ENCODE measurements at regions not wholly inside any gene's neighbourhood (a gene's known extent, or its start where the extent isn't known, plus 50 kb on each side); places are given as distances from the start of the nearest gene placed in this dataset.
"Not testable (repeated sequence)": the region's sequence is repeated elsewhere in the genome, so short reads cannot be mapped to it uniquely, and the experiment has no call there.

GRCh38 chr12:60225216-60226000 lies 629.6 kb downstream of the SLC16A7 start:
- TF ChIP-seq JUND (IDR thresholded peaks at IDR 0.05; ENCODE audit: low read depth): no peak
- DNase-seq (ENCODE audit: low read depth in 1 of 2, low spot score in 1 of 2): no peak
- in situ Hi-C loops (cut with HindIII; ENCODE audit: low pct_unique_long_range_greater_than_20kb, low sequenced_read_pairs): no loop called here

GRCh38 chr12:60227916-60228315 lies 632.1 kb downstream of the SLC16A7 start:
- in situ Hi-C loops (cut with HindIII; ENCODE audit: low pct_unique_long_range_greater_than_20kb, low sequenced_read_pairs): no loop called here
- DNase-seq (ENCODE audit: low read depth in 1 of 2, low spot score in 1 of 2): no peak
- TF ChIP-seq JUND (IDR thresholded peaks at IDR 0.05; ENCODE audit: low read depth): no peak

DNA sequence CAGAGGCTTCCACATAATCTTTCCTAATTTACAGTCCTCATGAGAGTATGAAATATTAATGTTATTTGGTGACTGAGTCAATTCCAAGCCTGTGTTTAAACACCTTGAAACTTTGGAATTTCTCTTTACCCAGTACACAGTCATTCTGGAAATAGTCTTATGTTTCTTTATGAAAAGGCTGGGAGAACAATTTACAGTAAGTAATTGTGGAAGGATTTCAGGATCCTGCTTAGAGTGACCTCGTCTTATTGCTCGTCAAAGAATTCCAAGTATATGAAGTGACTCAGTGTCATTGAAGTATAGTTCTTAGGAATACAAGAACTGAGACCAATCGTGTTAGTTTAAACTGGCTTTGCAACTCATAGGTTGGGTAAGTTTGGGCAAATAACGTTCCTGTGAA lies 634.2 kb downstream of the SLC16A7 start:
- in situ Hi-C loops (cut with HindIII; ENCODE audit: low pct_unique_long_range_greater_than_20kb, low sequenced_read_pairs): no loop called here
- no peak for TF ChIP-seq JUND (IDR thresholded peaks at IDR 0.05; ENCODE audit: low read depth)
- no peak for DNase-seq (ENCODE audit: low read depth in 1 of 2, low spot score in 1 of 2)

DNA sequence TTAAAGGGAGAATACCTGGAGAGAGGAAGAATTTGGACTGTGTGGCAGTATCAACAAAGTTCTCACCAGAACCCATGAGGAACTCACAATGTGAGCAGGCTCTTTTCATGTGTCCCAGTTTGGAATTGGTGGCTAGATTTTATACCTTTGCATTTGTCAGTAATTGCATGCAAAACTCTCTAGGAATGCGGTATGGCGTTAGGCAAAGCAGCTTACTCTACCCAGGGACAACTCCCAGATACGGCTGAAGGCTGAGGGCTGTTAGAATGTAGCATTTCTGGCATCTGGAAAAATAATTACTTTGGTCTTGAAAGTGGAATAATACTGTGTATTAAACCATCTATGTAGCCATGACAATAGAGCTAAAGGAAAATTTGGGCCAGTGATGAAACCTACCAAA lies 635.5 kb downstream of the SLC16A7 start:
- no peak for DNase-seq (ENCODE audit: low read depth in 1 of 2, low spot score in 1 of 2)
- in situ Hi-C loops (cut with HindIII; ENCODE audit: low pct_unique_long_range_greater_than_20kb, low sequenced_read_pairs): no loop called here
- no peak for TF ChIP-seq JUND (IDR thresholded peaks at IDR 0.05; ENCODE audit: low read depth)

DNA sequence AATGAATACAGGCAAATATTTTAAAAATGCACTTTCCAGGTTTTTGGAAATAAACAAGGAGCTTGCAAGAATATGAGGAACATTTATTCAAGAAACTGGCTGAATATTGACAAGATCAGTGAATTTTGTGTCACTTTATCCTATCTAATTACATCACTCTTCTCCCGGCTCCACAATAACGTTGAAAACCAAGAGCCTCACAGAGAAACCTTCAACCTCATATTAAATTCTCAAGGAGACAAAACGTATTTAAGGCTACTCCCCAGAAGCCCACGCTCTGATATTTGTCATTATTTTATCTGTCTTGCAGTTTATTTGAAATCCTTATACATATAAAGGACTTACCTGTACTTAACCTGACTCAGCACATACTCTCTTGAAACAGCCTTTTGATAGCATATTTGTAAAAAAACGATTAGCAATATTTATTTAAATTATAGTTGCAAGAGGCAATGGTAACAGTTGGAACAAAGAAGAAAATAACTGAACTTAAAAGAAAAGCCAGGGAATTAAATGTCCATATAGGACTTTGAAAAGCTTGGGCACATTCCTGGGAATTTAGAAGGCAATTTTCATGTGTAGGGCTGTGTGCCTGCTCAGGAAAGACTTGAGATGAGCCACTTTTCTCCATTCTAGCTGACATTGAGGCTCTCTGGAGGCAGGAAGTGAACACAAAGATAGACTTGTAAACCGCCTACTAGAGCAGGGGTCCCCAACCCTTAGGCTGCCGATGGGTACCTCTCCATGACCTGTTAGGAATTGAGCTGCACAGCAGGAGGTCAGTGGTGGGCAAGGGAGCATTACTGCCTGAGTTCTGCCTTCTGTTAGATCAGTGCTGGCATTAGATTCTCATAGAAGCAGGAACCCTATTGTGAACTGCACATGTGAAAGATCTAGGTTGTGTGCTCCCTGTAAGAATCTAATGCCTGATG lies 636.4 kb downstream of the SLC16A7 start:
- DNase-seq (ENCODE audit: low read depth in 1 of 2, low spot score in 1 of 2): no peak
- in situ Hi-C loops (cut with HindIII; ENCODE audit: low pct_unique_long_range_greater_than_20kb, low sequenced_read_pairs): no loop called here
- TF ChIP-seq JUND (IDR thresholded peaks at IDR 0.05; ENCODE audit: low read depth): no peak

DNA sequence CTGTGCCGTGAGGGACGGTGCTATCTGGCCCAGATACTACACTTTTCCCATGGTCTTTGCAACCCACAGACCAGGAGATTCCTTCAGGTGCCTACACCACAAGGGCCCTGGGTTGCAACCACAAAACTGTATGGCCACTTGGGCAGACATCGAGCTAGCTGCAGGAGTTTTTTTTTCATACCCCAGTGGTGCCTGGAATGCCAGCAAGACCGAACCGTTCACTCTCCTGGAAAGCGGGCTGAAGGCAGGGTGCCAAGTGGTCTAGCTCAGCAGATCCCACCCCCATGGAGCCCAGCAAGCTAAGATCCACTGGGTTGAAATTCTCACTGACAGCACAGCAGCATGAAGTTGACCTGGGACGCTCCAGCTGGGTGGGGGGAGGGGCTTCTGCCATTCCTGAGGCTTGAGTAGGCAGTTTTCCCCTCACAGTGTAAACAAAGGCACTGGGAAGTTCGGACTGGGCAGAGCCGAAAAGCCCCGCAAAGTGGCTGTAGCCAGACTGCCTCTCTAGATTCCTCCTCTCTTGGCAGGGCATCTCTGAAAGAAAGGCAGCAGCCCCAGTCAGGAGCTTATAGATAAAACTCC lies 638.9 kb downstream of the SLC16A7 start:
- DNase-seq (ENCODE audit: low read depth in 1 of 2, low spot score in 1 of 2); in situ Hi-C loops (cut with HindIII; ENCODE audit: low pct_unique_long_range_greater_than_20kb, low sequenced_read_pairs): not testable (repeated sequence)

- no peak for DNase-seq (ENCODE audit: low read depth in 1 of 2, low spot score in 1 of 2)
- in situ Hi-C loops (cut with HindIII; ENCODE audit: low pct_unique_long_range_greater_than_20kb, low sequenced_read_pairs): no loop called here
- TF ChIP-seq JUND (IDR thresholded peaks at IDR 0.05; ENCODE audit: low read depth): no peak
These were observed 639.4 kb downstream of the SLC16A7 start for GRCh38 chr12:60235261-60235660.

GRCh38 chr12:60236416-60236815 lies 640.6 kb downstream of the SLC16A7 start:
- in situ Hi-C loops (cut with HindIII; ENCODE audit: low pct_unique_long_range_greater_than_20kb, low sequenced_read_pairs); DNase-seq (ENCODE audit: low read depth in 1 of 2, low spot score in 1 of 2): not testable (repeated sequence)

GRCh38 chr12:60240891-60241290 lies 645.1 kb downstream of the SLC16A7 start:
- no peak for TF ChIP-seq JUND (IDR thresholded peaks at IDR 0.05; ENCODE audit: low read depth)
- in situ Hi-C loops (cut with HindIII; ENCODE audit: low pct_unique_long_range_greater_than_20kb, low sequenced_read_pairs): no loop called here
- DNase-seq (ENCODE audit: low read depth in 1 of 2, low spot score in 1 of 2): no peak

DNA sequence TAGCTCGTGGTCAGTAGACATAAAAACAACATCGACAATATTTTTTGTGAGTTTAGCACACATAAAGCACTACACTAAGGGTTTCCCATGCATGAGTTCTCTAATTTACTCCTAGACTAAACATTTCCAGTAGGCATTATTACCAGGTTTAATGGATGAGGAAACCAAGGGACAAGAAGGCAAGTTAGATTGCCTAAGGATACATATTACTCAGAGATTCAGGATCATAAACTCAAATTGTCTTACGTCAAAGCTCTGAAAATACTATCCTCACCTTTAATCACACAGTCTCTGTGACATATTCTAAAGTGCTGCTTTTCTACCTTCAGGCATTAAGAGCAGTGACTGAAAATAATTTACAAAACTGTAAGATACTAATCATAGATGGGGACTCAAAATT lies 655.3 kb downstream of the SLC16A7 start:
- no peak for TF ChIP-seq JUND (IDR thresholded peaks at IDR 0.05; ENCODE audit: low read depth)
- DNase-seq (ENCODE audit: low read depth in 1 of 2, low spot score in 1 of 2): no peak
- in situ Hi-C loops (cut with HindIII; ENCODE audit: low pct_unique_long_range_greater_than_20kb, low sequenced_read_pairs): no loop called here

GRCh38 chr12:60252359-60253096 lies 656.7 kb downstream of the SLC16A7 start:
- in situ Hi-C loops (cut with HindIII; ENCODE audit: low pct_unique_long_range_greater_than_20kb, low sequenced_read_pairs): no loop called here
- DNase-seq (ENCODE audit: low read depth in 1 of 2, low spot score in 1 of 2): no peak
- no peak for TF ChIP-seq JUND (IDR thresholded peaks at IDR 0.05; ENCODE audit: low read depth)

DNA sequence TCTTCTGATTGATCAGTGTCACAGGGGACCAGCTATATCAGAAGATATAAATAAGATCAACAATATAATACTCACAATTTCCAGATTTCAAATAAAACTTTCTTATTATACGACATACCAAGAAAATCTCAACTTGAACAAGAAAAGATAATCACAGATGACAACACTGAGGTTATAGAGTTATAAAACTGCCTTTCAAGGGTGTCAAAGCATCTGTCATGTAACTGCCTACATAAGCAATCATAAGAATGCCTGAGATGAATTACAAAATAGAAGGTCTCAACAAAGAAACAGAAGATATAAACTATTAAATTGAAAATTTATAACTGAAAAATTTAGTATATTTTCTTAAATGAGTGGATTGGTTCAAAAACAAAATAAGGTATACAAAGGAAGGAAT lies 659.2 kb downstream of the SLC16A7 start:
- TF ChIP-seq JUND (IDR thresholded peaks at IDR 0.05; ENCODE audit: low read depth): no peak
- in situ Hi-C loops (cut with HindIII; ENCODE audit: low pct_unique_long_range_greater_than_20kb, low sequenced_read_pairs): no loop called here

More for the DNA sequence above, 659.2 kb downstream of the SLC16A7 start:
- no peak for DNase-seq (ENCODE audit: low read depth in 1 of 2, low spot score in 1 of 2)
